Breast epithelium (tissue), 3 donors: ENCODE measurements at regions not wholly inside any gene's neighbourhood (a gene's known extent, or its start where the extent isn't known, plus 50 kb on each side); places are given as distances from the start of the nearest gene placed in this dataset.

Experiments used
- POLR2A ChIP-seq: fragments of 450-650 bp; IDR thresholded peaks from one replicate; pipeline ENCODE4 v1.6.1; 2016; ENCODE audit warnings: antibody characterized with exemption, mild to moderate bottlenecking, moderate library complexity
- TF ChIP-seq, protein P1 (sequence below), 3 donors: fragments of 450-650 bp; IDR thresholded peaks; one replicate each; pipeline ENCODE4 v1.5.1; 2016 to 2017; ENCODE audit warnings: antibody characterized with exemption in 3 of 3, mild to moderate bottlenecking in 3 of 3, moderate library complexity in 3 of 3

DNA sequence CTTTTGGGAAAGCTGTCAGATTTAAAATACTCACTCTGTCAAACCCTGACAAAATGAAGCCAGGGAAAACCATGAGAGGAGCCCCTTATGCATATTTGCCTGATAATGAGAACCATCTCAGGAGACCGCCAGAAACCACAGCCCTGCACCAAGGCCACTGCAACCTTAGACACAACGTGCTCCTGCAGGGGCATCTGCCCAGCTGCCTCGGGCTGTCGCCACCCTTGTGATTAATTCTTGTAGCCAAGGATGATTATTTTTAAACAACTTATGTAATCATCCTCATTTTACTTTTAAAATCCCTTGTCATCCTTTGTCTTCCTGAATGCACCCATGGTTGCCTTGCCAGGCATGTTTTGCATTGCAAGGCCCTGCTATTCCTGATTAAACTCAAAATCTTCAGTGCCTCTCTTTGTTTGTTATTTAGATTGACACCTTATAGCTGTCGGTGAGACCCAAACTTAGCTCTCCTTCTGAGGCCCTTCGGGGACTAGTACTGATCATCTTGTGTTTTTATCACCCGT lies 766.4 kb upstream of the TMEM132C start:
- TF ChIP-seq, protein P1, sequence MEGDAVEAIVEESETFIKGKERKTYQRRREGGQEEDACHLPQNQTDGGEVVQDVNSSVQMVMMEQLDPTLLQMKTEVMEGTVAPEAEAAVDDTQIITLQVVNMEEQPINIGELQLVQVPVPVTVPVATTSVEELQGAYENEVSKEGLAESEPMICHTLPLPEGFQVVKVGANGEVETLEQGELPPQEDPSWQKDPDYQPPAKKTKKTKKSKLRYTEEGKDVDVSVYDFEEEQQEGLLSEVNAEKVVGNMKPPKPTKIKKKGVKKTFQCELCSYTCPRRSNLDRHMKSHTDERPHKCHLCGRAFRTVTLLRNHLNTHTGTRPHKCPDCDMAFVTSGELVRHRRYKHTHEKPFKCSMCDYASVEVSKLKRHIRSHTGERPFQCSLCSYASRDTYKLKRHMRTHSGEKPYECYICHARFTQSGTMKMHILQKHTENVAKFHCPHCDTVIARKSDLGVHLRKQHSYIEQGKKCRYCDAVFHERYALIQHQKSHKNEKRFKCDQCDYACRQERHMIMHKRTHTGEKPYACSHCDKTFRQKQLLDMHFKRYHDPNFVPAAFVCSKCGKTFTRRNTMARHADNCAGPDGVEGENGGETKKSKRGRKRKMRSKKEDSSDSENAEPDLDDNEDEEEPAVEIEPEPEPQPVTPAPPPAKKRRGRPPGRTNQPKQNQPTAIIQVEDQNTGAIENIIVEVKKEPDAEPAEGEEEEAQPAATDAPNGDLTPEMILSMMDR (IDR thresholded peaks at IDR 0.05) = no peak
- TF ChIP-seq POLR2A = no peak
